ENCODE measurements at regions not wholly inside any gene's neighbourhood (a gene's known extent, or its start where the extent isn't known, plus 50 kb on each side); places are given as distances from the start of the nearest gene placed in this dataset.

GRCh38 chr7:17545348-17545747 lies 246.9 kb downstream of the AHR start:
- H3K4me3 ChIP-seq: no peak overlapping the region
- no peak overlapping the region for H3K27ac ChIP-seq
- intact Hi-C loops (cut with DNase I; ENCODE audit: low total_unique reads): no loop called here

GRCh38 chr7:17546189-17546588 lies 247.7 kb downstream of the AHR start:
- H3K36me3 ChIP-seq: no peaks in the 10 kb centered on the region
- no peaks in the 10 kb centered on the region for H3K27me3 ChIP-seq
- no peak for DNase-seq (ENCODE audit: low spot score in 2 of 2)
- intact Hi-C loops (cut with DNase I; ENCODE audit: low total_unique reads): no loop called here
- no peak for TF ChIP-seq POLR2A (IDR thresholded peaks at IDR 0.05)
- TF ChIP-seq CTCF (IDR thresholded peaks at IDR 0.05): no peak
- no peak for TF ChIP-seq POLR2AphosphoS5 (IDR thresholded peaks at IDR 0.05)
- no peak overlapping the region for H3K4me3 ChIP-seq
- peaks cover 0 to 6% of the 10 kb centered on the region in 2 donors for H3K4me1 ChIP-seq
- peak overlapping the region; percentile 23 to 81 for H3K27ac ChIP-seq
- H3K9me3 ChIP-seq: no peaks in the 10 kb centered on the region

More at GRCh38 chr7:17545348-17545747, 246.9 kb downstream of the AHR start:
- Histone ChIP-seq H3K27me3 (no peaks in the 10 kb centered on the region), H3K9me3 (no peaks in the 10 kb centered on the region), H3K36me3 (no peaks in the 10 kb centered on the region), H3K4me1 (peaks cover 0 to 6% of the 10 kb centered on the region in 2 donors)
- DNase-seq (ENCODE audit: low spot score in 2 of 2): no peak
- no peak for TF ChIP-seq POLR2A (IDR thresholded peaks at IDR 0.05)
- TF ChIP-seq POLR2AphosphoS5 (IDR thresholded peaks at IDR 0.05): no peak

- no peaks in the 10 kb centered on the region for H3K36me3 ChIP-seq
- no peak for DNase-seq (ENCODE audit: low spot score in 2 of 2)
- TF ChIP-seq CTCF (IDR thresholded peaks at IDR 0.05) (no peak), POLR2AphosphoS5 (IDR thresholded peaks at IDR 0.05) (peak in 1 of 3 donors; percentile 80)
- H3K4me1 ChIP-seq: peaks cover 0 to 6% of the 10 kb centered on the region in 2 donors
- peak overlapping the region; percentile 23 to 81 for H3K27ac ChIP-seq
- intact Hi-C loops (cut with DNase I; ENCODE audit: low total_unique reads): no loop called here
- no peaks in the 10 kb centered on the region for H3K27me3 ChIP-seq
- H3K9me3 ChIP-seq: no peaks in the 10 kb centered on the region
- no peak overlapping the region for H3K4me3 ChIP-seq
Measured at GRCh38 chr7:17546592-17546991, 248.1 kb downstream of the AHR start.

GRCh38 chr7:17548014-17548653 lies 249.7 kb downstream of the AHR start:
- TF ChIP-seq CTCF (IDR thresholded peaks at IDR 0.05): no peak
- no peak for TF ChIP-seq POLR2A (IDR thresholded peaks at IDR 0.05)
- TF ChIP-seq POLR2AphosphoS5 (IDR thresholded peaks at IDR 0.05): no peak
- Histone ChIP-seq H3K9me3 (no peaks in the 10 kb centered on the region), H3K27ac (no peak overlapping the region), H3K27me3 (no peaks in the 10 kb centered on the region), H3K4me1 (peaks cover 0 to 6% of the 10 kb centered on the region in 2 donors), H3K4me3 (no peak overlapping the region), H3K36me3 (no peaks in the 10 kb centered on the region)
- intact Hi-C loops (cut with DNase I; ENCODE audit: low total_unique reads): no loop called here
- DNase-seq (ENCODE audit: low spot score in 2 of 2): no peak

GRCh38 chr7:17549406-17549805 lies 251.0 kb downstream of the AHR start:
- no peaks in the 10 kb centered on the region for H3K27me3 ChIP-seq
- no peak overlapping the region for H3K27ac ChIP-seq
- DNase-seq (ENCODE audit: low spot score in 2 of 2): no peak
- H3K36me3 ChIP-seq: no peaks in the 10 kb centered on the region
- intact Hi-C loops (cut with DNase I; ENCODE audit: low total_unique reads): no loop called here
- peaks cover 0 to 6% of the 10 kb centered on the region in 2 donors for H3K4me1 ChIP-seq
- TF ChIP-seq POLR2AphosphoS5 (IDR thresholded peaks at IDR 0.05): no peak
- TF ChIP-seq POLR2A (IDR thresholded peaks at IDR 0.05): no peak
- no peak for TF ChIP-seq CTCF (IDR thresholded peaks at IDR 0.05)
- no peak overlapping the region for H3K4me3 ChIP-seq
- H3K9me3 ChIP-seq: no peaks in the 10 kb centered on the region

Measured in breast epithelium (tissue), 4 donors.